Vagina (tissue), 2 donors: ENCODE measurements at regions not wholly inside any gene's neighbourhood (a gene's known extent, or its start where the extent isn't known, plus 50 kb on each side); places are given as distances from the start of the nearest gene placed in this dataset.

ENCODE experiments used
- CTCF ChIP-seq, 3 experiments: fragments of 450-650 bp in 2 of 3; fragments of 200-600 bp in 1 of 3; sonication (generic) in 1 of 3; IDR thresholded peaks; one replicate each; pipeline ENCODE4 v1.5.1; 2017 to 2019; ENCODE audit warnings: antibody characterized with exemption in 3 of 3, mild to moderate bottlenecking in 2 of 3, moderate library complexity in 2 of 3
- POLR2A ChIP-seq, 2 donors: fragments of 450-650 bp; IDR thresholded peaks; one replicate each; pipeline ENCODE4 v1.6.1; 2017; ENCODE audit warnings: antibody characterized with exemption in 2 of 2, mild to moderate bottlenecking in 2 of 2, moderate library complexity in 2 of 2

GRCh38 chr21:16535102-16535422, 805.3 kb downstream of the USP25 start:
- TF ChIP-seq CTCF (IDR thresholded peaks at IDR 0.05): no peak
- TF ChIP-seq POLR2A (IDR thresholded peaks at IDR 0.05): peak in 1 of 2 donors; percentile 18
